ENCODE measurements at regions not wholly inside any gene's neighbourhood (a gene's known extent, or its start where the extent isn't known, plus 50 kb on each side); places are given as distances from the start of the nearest gene placed in this dataset.

DNA sequence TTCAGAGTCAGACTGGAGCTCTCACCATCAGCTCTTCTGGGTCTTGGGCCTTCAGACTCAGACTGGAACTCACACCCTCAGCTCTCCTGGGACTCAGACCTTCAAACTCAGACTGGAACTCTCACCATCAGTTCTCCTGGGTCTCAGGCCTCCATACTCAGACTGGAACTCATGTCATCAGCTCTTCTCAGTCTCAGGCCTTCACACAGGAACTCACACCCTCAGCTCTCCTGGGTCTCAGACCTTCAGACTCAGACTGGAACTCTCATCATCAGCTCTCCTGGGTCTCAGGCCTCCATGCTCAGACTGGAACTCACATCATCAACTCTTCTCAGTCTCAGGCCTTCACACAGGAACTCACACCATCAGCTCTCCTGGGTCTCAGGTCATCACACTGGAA, 147.2 kb upstream of the MXRA5 start:
- TF ChIP-seq, protein P1, sequence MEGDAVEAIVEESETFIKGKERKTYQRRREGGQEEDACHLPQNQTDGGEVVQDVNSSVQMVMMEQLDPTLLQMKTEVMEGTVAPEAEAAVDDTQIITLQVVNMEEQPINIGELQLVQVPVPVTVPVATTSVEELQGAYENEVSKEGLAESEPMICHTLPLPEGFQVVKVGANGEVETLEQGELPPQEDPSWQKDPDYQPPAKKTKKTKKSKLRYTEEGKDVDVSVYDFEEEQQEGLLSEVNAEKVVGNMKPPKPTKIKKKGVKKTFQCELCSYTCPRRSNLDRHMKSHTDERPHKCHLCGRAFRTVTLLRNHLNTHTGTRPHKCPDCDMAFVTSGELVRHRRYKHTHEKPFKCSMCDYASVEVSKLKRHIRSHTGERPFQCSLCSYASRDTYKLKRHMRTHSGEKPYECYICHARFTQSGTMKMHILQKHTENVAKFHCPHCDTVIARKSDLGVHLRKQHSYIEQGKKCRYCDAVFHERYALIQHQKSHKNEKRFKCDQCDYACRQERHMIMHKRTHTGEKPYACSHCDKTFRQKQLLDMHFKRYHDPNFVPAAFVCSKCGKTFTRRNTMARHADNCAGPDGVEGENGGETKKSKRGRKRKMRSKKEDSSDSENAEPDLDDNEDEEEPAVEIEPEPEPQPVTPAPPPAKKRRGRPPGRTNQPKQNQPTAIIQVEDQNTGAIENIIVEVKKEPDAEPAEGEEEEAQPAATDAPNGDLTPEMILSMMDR (IDR thresholded peaks at IDR 0.05; ENCODE audit: control extremely low read depth in 1 of 3, insufficient read depth in 1 of 3, low read depth in 1 of 3, low read length in 3 of 3): no peak
- TF ChIP-seq SIN3A (conservative IDR thresholded peaks at IDR 0.05 in 1 of 2, IDR thresholded peaks at IDR 0.05 in 1 of 2; ENCODE audit: low read depth in 1 of 2, low read length in 2 of 2): no peak
- no peak for TF ChIP-seq EP300 (IDR thresholded peaks at IDR 0.05; ENCODE audit: borderline replicate concordance in 1 of 2, low read depth in 2 of 2, low read length in 2 of 2)
- TF ChIP-seq CHD2 (IDR thresholded peaks at IDR 0.05; ENCODE audit: low read length): no peak
- TF ChIP-seq GABPA (IDR thresholded peaks at IDR 0.05; ENCODE audit: borderline replicate concordance, insufficient read depth, low read length): no peak
- TF ChIP-seq, protein P2, sequence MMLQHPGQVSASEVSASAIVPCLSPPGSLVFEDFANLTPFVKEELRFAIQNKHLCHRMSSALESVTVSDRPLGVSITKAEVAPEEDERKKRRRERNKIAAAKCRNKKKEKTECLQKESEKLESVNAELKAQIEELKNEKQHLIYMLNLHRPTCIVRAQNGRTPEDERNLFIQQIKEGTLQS (IDR thresholded peaks at IDR 0.05; ENCODE audit: insufficient read depth, low read depth, low read length): no peak
- TF ChIP-seq BRCA1 (IDR thresholded peaks at IDR 0.05; ENCODE audit: low read depth, low read length): no peak
- TF ChIP-seq, protein P3, sequence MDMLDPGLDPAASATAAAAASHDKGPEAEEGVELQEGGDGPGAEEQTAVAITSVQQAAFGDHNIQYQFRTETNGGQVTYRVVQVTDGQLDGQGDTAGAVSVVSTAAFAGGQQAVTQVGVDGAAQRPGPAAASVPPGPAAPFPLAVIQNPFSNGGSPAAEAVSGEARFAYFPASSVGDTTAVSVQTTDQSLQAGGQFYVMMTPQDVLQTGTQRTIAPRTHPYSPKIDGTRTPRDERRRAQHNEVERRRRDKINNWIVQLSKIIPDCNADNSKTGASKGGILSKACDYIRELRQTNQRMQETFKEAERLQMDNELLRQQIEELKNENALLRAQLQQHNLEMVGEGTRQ (IDR thresholded peaks at IDR 0.05; ENCODE audit: low read length): no peak
- no peak for TF ChIP-seq POLR2A (IDR thresholded peaks at IDR 0.05; ENCODE audit: control extremely low read depth in 1 of 2, low read depth in 2 of 2, low read length in 2 of 2)
- TF ChIP-seq, protein P4, sequence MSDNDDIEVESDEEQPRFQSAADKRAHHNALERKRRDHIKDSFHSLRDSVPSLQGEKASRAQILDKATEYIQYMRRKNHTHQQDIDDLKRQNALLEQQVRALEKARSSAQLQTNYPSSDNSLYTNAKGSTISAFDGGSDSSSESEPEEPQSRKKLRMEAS (IDR thresholded peaks at IDR 0.05): no peak
- TF ChIP-seq SIX5 (IDR thresholded peaks at IDR 0.05; ENCODE audit: low read depth, low read length): no peak
- no peak for TF ChIP-seq HDAC2 (IDR thresholded peaks at IDR 0.05; ENCODE audit: borderline replicate concordance in 1 of 2, low read depth in 2 of 2, low read length in 2 of 2)

All from H1 (cell line).